Smooth muscle cell (in vitro differentiated cells): ENCODE measurements at regions not wholly inside any gene's neighbourhood (a gene's known extent, or its start where the extent isn't known, plus 50 kb on each side); places are given as distances from the start of the nearest gene placed in this dataset.

Source experiments
- DNase-seq: peaks from one replicate; lab custom pipeline; 2025; ENCODE audit not compliant: unreplicated experiment; lab: John Stamatoyannopoulos, UW
- H2AFZ ChIP-seq: fragments of 200-600 bp; sonication (generic); 2 replicates; pipeline ENCODE4 v1.6.0; 2016; ENCODE audit warnings: antibody characterized with exemption, low read depth, mild to moderate bottlenecking
- H3F3A ChIP-seq: fragments of 200-600 bp; sonication (generic); 2 replicates; pipeline ENCODE4 v1.6.0; 2017; ENCODE audit warnings: antibody characterized with exemption, low read depth
- H3K27ac ChIP-seq: fragments of 200-600 bp; sonication (generic); 2 replicates; pipeline ENCODE4 v1.5.1; 2016; ENCODE audit warnings: low read depth, mild to moderate bottlenecking
- H3K27me3 ChIP-seq: fragments of 200-600 bp; sonication (generic); 2 replicates; pipeline ENCODE4 v1.6.1; 2016; ENCODE audit warnings: low read depth, mild to moderate bottlenecking
- H3K36me3 ChIP-seq: fragments of 200-600 bp; sonication (generic); 2 replicates; pipeline ENCODE4 v1.5.1; 2016; ENCODE audit warnings: low read depth
- H3K4me1 ChIP-seq: fragments of 200-600 bp; sonication (generic); 2 replicates; pipeline ENCODE4 v1.5.1; 2016; ENCODE audit warnings: low read depth
- H3K4me2 ChIP-seq: fragments of 200-600 bp; sonication (generic); 2 replicates; pipeline ENCODE4 v1.6.0; 2016; ENCODE audit warnings: mild to moderate bottlenecking
- H3K4me3 ChIP-seq: fragments of 200-600 bp; sonication (generic); 2 replicates; pipeline ENCODE4 v1.5.1; 2016; ENCODE audit warnings: mild to moderate bottlenecking
- H3K79me2 ChIP-seq: fragments of 200-600 bp; sonication (generic); 2 replicates; pipeline ENCODE4 v1.6.0; 2016; ENCODE audit warnings: low read depth, mild to moderate bottlenecking
- H3K9ac ChIP-seq: fragments of 200-600 bp; sonication (generic); 2 replicates; pipeline ENCODE4 v1.6.0; 2016; ENCODE audit warnings: low read depth
- H3K9me3 ChIP-seq: fragments of 200-600 bp; sonication (generic); replicated peaks from 2 replicates; pipeline ENCODE4 v1.5.1; 2016; ENCODE audit warnings: low read depth
- H4K20me1 ChIP-seq: fragments of 200-600 bp; sonication (generic); 2 replicates; pipeline ENCODE4 v1.6.0; 2016; ENCODE audit warnings: low read depth
- WGBS: methylation state at CpG from one replicate; pipeline ENCODE4 v1.1.7; 2016; ENCODE audit warnings: low lambda C conversion rate; 5-methylcytosine and 5-hydroxymethylcytosine counted together
- TF ChIP-seq, protein P1 (sequence below): fragments of 200-600 bp; sonication (generic); IDR thresholded peaks from 2 replicates; pipeline ENCODE4 v1.5.1; 2017; ENCODE audit warnings: borderline replicate concordance, mild to moderate bottlenecking, antibody characterized with exemption; ENCODE audit not compliant: insufficient read depth, poor library complexity, severe bottlenecking

DNA sequence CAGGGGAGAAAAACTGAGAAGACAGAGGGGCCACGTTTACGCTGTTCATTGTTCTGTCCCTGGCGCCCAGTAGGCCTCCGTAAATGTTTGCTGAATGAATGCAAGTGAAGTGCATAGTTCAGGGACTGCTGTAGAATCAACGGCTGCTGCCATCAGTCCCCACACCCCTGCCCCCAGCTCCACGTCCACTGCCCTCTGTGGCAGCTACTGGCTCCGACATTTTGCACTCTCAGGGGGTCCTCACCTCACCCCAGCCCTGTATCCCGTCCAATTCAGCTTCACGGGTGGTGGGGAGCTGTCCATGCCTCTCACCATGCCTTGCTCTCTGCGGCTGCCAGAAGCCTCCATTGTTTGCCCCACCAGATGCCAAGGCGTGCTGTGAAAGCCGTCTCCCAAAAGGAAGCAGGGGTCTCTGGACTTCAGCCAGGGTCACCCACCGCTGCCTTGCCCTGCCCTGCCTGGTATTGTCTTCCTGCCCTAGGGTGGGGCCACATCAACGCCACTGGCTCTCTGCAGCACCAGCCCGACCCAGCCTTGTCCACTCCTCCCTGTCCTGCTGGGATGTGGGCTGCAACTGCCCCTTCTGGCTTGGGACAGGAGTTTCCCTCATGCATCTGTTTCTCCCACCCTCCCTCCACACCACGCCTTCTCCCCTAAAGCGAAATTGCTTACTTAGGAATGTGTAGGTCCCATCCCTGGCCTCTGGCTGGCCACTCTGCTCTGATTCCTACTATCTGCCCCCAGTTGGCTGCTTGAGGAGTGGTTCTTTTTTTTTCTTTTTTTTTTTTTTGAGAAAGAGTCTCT lies 86.0 kb downstream of the RHOB start:
- Histone ChIP-seq H3K4me2 (no peak overlapping the region), H3K9me3 (no peaks in the 10 kb centered on the region), H3F3A (no peaks in the 10 kb centered on the region), H3K4me3 (no peak overlapping the region), H3K9ac (no peak overlapping the region), H2AFZ (no peak overlapping the region), H3K4me1 (peaks cover 4% of the 10 kb centered on the region), H4K20me1 (no peaks in the 10 kb centered on the region), H3K27me3 (no peaks in the 10 kb centered on the region), H3K79me2 (no peaks in the 10 kb centered on the region), H3K27ac (no peak overlapping the region), H3K36me3 (no peaks in the 10 kb centered on the region)
- no peak for DNase-seq
- TF ChIP-seq, protein P1, sequence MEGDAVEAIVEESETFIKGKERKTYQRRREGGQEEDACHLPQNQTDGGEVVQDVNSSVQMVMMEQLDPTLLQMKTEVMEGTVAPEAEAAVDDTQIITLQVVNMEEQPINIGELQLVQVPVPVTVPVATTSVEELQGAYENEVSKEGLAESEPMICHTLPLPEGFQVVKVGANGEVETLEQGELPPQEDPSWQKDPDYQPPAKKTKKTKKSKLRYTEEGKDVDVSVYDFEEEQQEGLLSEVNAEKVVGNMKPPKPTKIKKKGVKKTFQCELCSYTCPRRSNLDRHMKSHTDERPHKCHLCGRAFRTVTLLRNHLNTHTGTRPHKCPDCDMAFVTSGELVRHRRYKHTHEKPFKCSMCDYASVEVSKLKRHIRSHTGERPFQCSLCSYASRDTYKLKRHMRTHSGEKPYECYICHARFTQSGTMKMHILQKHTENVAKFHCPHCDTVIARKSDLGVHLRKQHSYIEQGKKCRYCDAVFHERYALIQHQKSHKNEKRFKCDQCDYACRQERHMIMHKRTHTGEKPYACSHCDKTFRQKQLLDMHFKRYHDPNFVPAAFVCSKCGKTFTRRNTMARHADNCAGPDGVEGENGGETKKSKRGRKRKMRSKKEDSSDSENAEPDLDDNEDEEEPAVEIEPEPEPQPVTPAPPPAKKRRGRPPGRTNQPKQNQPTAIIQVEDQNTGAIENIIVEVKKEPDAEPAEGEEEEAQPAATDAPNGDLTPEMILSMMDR, result no peak
- WGBS, result 78% methylated on average over 17 of the region's 17 CpGs

DNA sequence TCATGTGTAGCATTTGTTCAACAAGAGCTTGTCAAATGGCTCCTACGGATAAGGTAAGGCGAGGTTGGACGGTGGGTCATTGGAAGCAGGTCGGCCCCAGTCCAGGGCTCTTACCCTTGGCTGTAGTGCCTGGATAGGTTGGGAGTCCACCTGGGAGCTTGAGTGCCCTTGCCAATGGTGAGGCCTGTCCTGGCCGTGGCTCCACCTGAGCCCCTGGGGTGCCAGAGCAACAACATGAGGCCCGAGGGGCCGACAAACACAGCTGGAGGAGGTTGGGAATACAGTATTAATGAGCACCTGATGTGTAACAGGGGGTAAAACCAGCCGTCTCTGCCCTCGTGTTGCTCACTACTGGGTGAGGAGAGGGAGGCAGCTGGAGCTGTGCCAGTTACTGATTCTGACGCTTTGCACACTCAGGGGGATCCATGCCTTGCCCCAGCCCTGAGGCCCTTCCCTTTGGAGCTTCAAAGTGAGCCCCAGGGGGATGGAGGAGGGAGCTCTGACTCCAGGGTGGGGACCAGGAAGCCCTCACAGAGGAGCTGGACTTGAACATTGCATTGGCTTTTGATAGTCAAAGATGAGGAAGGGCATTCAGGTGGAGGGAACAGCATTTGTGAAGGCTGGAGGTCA lies 87.2 kb downstream of the RHOB start:
- H3K79me2 ChIP-seq, result no peaks in the 10 kb centered on the region
- TF ChIP-seq, protein P1, result no peak
- H4K20me1 ChIP-seq, result no peaks in the 10 kb centered on the region
- H3K9me3 ChIP-seq, result no peaks in the 10 kb centered on the region
- H3K4me1 ChIP-seq, result peaks cover 4% of the 10 kb centered on the region
- no peaks in the 10 kb centered on the region for H3K27me3 ChIP-seq
- no peak overlapping the region for H2AFZ ChIP-seq
- no peak overlapping the region for H3K4me3 ChIP-seq
- H3F3A ChIP-seq, result no peaks in the 10 kb centered on the region
- H3K9ac ChIP-seq, result no peak overlapping the region
- H3K27ac ChIP-seq, result no peak overlapping the region
- no peaks in the 10 kb centered on the region for H3K36me3 ChIP-seq
- no peak for DNase-seq
- H3K4me2 ChIP-seq, result no peak overlapping the region
- WGBS, result 95% methylated on average over 10 of the region's 10 CpGs

DNA sequence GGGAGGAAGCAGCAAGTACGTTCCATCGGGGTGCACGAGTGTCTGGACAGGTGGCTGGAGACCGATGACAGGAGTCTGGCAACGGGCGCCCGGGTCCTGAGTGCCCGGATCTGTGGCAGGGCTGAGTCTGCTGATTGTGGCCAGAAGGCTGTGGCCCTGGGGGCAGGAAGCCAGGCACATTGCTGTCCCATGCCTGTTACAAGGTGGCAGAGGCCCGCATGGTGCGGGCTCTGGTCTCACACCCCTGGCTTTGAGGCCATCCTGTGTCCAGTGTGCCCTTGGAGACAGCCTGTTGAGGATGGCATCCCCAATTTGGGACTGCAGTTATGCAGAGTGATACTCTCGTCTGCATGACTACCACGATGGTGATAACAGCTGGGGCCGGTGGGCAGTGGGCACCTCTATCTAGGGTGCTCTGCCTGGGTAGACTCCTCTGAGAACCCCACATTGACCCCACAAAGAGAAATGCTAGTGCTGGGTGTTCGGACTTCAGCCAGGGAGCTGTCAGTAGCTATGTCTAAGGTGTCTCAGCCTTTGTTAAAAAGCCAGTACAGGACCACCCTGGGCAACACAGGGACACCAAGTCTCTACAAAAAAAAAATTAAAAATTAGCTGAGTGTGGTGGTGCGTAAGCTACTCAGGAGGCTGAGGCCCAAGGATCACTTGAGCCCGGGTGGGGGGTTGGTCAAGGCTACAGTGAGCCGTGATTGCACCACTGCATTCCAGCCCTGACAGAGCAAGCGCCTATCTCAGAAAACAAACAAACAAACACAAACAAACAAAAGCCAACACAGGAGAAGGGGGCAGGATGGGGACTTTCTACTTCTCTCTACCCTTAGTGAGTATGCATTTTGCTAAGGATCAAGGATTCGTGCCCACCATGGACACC lies 88.3 kb downstream of the RHOB start:
- WGBS, result 84% methylated on average over 19 of the region's 19 CpGs
- DNase-seq, result no peak
- TF ChIP-seq, protein P1, result no peak

More for the DNA sequence above, 88.3 kb downstream of the RHOB start:
- Histone ChIP-seq H3K4me1 (peaks cover 4% of the 10 kb centered on the region), H3K4me3 (no peak overlapping the region), H3K9me3 (no peaks in the 10 kb centered on the region), H3F3A (no peaks in the 10 kb centered on the region), H3K79me2 (no peaks in the 10 kb centered on the region), H3K36me3 (no peaks in the 10 kb centered on the region), H3K9ac (no peak overlapping the region), H3K4me2 (no peak overlapping the region), H3K27me3 (no peaks in the 10 kb centered on the region), H3K27ac (no peak overlapping the region), H2AFZ (no peak overlapping the region), H4K20me1 (no peaks in the 10 kb centered on the region)
